MCF 10A (cell line): ENCODE measurements at regions not wholly inside any gene's neighbourhood (a gene's known extent, or its start where the extent isn't known, plus 50 kb on each side); places are given as distances from the start of the nearest gene placed in this dataset.

Source experiments
- BruUV-seq: library from RNA; stranded (reverse); fragments of 400-500 nt; replicated peaks from 2 replicates; lab custom pipeline; 2021; lab: Mats Ljungman, UMichigan
- CTCF ChIA-PET: fragments of 300-600 bp; sonication (Branson Sonifier 250); formaldehyde crosslinking; extraction: SDS; loops from one replicate; lab custom pipeline; 2021; ENCODE audit warnings: antibody characterized with exemption, inconsistent platforms; lab: Yijun Ruan, JAX
- POLR2A ChIA-PET: fragments of 300-600, 350-650 bp; sonication (Branson Sonifier 250); formaldehyde crosslinking; extraction: SDS; loops from one replicate; lab custom pipeline; 2020; ENCODE audit warnings: antibody characterized with exemption, inconsistent platforms; lab: Yijun Ruan, JAX
- DNase-seq: peaks from one replicate; pipeline ENCODE4 v3.0.0-alpha.2; 2018; ENCODE audit not compliant: unreplicated experiment
- H3K27ac Mint-ChIP-seq: one replicate; pipeline ENCODE4 v1.8.0; 2022; ENCODE audit warnings: mild to moderate bottlenecking, low read depth, mixed read lengths; ENCODE audit not compliant: unreplicated experiment
- H3K27me3 Mint-ChIP-seq: one replicate; pipeline ENCODE4 v1.8.0; 2022; ENCODE audit warnings: mixed read lengths; ENCODE audit not compliant: insufficient read depth, unreplicated experiment
- H3K36me3 Mint-ChIP-seq: one replicate; pipeline ENCODE4 v1.8.0; 2022; ENCODE audit warnings: mild to moderate bottlenecking, moderate library complexity, mixed read lengths; ENCODE audit not compliant: insufficient read depth, unreplicated experiment
- H3K4me1 Mint-ChIP-seq: one replicate; pipeline ENCODE4 v1.8.0; 2022; ENCODE audit warnings: mixed read lengths; ENCODE audit not compliant: insufficient read depth, unreplicated experiment
- H3K4me3 Mint-ChIP-seq: one replicate; pipeline ENCODE4 v1.8.0; 2022; ENCODE audit warnings: mild to moderate bottlenecking, moderate library complexity, mixed read lengths; ENCODE audit not compliant: unreplicated experiment
- H3K9me3 Mint-ChIP-seq: one replicate; pipeline ENCODE4 v1.8.0; 2022; ENCODE audit warnings: mixed read lengths; ENCODE audit not compliant: unreplicated experiment
- intact Hi-C: fragments of 100-400 bp; cut with micrococcal nuclease; formaldehyde crosslinking; loops from 2 replicates; pipeline ENCODE4 v1.14.1; 2022
- TF ChIP-seq, protein P1 (sequence below): fragments of 200-600 bp; IDR thresholded peaks from one replicate; pipeline ENCODE4 v1.8.0; 2022; ENCODE audit warnings: antibody characterized with exemption, mild to moderate bottlenecking; ENCODE audit not compliant: unreplicated experiment

DNA sequence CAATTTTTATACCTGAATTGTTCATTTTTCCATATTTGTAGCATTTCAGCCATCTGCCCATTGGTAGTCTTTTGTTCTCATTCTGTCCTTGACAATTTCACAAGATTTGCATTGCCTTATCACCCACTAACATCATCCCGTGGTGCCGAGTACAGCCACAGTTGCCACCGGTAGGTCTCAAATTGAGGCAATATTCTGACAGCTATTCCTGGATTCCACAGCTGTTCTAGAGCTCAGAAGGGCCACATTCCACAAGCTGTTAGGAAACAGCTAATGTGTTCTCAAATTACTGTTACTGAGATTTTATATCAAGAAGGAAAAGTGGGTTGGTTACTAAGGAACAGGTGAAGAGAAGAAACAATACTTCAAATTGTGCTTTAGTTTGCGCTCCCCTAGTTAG is 178.8 kb downstream of the RPRM start:
- H3K36me3 Mint-ChIP-seq: no peaks in the 10 kb centered on the region
- no peak for DNase-seq
- H3K9me3 Mint-ChIP-seq: no peaks in the 10 kb centered on the region
- TF ChIP-seq, protein P1, sequence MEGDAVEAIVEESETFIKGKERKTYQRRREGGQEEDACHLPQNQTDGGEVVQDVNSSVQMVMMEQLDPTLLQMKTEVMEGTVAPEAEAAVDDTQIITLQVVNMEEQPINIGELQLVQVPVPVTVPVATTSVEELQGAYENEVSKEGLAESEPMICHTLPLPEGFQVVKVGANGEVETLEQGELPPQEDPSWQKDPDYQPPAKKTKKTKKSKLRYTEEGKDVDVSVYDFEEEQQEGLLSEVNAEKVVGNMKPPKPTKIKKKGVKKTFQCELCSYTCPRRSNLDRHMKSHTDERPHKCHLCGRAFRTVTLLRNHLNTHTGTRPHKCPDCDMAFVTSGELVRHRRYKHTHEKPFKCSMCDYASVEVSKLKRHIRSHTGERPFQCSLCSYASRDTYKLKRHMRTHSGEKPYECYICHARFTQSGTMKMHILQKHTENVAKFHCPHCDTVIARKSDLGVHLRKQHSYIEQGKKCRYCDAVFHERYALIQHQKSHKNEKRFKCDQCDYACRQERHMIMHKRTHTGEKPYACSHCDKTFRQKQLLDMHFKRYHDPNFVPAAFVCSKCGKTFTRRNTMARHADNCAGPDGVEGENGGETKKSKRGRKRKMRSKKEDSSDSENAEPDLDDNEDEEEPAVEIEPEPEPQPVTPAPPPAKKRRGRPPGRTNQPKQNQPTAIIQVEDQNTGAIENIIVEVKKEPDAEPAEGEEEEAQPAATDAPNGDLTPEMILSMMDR: no peak
- H3K4me3 Mint-ChIP-seq: no peak overlapping the region
- BruUV-seq: no TSS peak
- ChIA-PET POLR2A (no interaction called here), CTCF (interaction anchor here (0.6 kb wide), 1 partner anchor 557 kb away, joined by 3 read pairs; no protein-coding TSS in a partner anchor)
- no peaks in the 10 kb centered on the region for H3K4me1 Mint-ChIP-seq
- H3K27me3 Mint-ChIP-seq: peaks cover 18% of the 10 kb centered on the region
- intact Hi-C loops: no loop called here
- H3K27ac Mint-ChIP-seq: no peak overlapping the region

DNA sequence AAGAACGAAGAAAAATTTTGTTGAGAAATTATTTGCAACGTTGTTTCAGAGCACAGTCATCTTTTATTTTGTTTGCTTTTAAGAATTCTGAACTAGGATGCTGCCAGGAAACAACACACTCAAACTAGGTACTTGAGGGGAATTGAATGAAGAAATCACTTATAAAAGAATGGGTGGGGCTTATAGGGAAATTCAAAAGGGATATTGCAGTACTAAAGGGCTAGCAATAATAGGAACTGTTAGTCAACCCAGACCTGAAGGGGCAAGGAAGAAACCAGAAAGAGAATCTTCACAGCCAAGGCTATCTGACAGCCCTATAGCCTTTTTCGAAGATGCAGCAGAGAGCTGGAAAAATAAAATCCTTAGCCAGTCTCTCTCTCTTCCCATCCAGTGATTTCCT is 179.3 kb downstream of the RPRM start:
- no TSS peak for BruUV-seq
- Mint-ChIP-seq H3K27ac (no peak overlapping the region), H3K9me3 (no peaks in the 10 kb centered on the region), H3K4me1 (no peaks in the 10 kb centered on the region), H3K4me3 (no peak overlapping the region), H3K27me3 (peaks cover 18% of the 10 kb centered on the region), H3K36me3 (no peaks in the 10 kb centered on the region)
- CTCF ChIA-PET: interaction anchor here (0.6 kb wide), 1 partner anchor 556 kb away, joined by 3 read pairs; no protein-coding TSS in a partner anchor
- POLR2A ChIA-PET: no interaction called here
- TF ChIP-seq, protein P1: no peak
- intact Hi-C loops: no loop called here
- DNase-seq: no peak

DNA sequence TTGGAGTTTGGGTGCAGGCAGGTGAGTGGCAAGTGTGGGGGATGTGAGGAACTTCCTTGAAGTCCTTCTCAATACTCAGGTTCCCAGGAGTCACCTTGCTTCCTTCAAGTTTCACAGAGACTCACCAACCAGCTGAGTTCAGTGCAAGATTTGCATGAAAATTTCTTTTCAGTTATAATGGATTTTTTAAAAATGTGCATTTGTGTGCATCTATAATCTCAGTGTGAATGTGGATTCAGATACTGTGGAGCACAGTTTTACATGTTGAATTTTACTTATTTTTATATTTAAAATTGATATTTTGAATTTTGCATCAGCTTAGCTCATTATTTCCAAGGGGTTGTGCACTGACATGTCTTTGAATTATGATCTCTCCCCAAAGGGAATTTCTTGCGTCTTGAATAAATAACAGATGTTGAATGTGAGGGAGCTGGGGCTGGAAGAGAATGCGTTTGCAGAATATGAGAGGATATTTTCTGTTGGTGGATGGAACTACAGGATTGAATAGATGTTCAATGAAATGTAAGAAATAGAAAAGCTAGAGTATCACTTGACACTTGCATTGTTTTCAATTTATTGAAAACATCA is 184.3 kb downstream of the RPRM start:
- Mint-ChIP-seq H3K9me3 (no peaks in the 10 kb centered on the region), H3K36me3 (no peaks in the 10 kb centered on the region), H3K4me3 (no peak overlapping the region), H3K27me3 (peaks cover 18% of the 10 kb centered on the region), H3K27ac (no peak overlapping the region), H3K4me1 (no peaks in the 10 kb centered on the region)
- no TSS peak for BruUV-seq
- intact Hi-C loops: no loop called here
- CTCF ChIA-PET: interaction anchor here (0.6 kb wide), 1 partner anchor 379 kb away, joined by 3 read pairs; no protein-coding TSS in a partner anchor
- POLR2A ChIA-PET: no interaction called here
- TF ChIP-seq, protein P1: no peak
- DNase-seq: no peak

DNA sequence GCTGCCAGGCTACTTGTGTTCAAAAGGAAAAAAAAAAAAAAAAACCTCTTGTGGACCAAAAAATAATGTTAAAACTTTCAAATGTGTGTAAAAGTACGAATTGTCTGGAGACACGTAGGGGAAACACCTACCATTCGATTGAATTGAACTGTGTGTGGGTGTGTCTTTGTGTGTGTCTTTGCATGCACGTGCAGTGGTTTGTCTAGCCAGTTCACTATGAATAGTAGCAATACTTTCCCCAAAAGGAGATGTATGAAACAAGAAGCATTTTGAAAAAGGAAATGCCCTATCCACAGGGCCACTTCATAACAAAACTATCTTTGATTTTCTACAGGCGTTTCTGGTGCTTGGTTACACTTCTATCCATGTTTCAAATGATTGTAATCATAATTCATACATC is 186.8 kb downstream of the RPRM start:
- intact Hi-C loops: no loop called here
- Mint-ChIP-seq H3K27me3 (peaks cover 4% of the 10 kb centered on the region), H3K4me1 (no peaks in the 10 kb centered on the region), H3K9me3 (no peaks in the 10 kb centered on the region), H3K4me3 (no peak overlapping the region), H3K36me3 (no peaks in the 10 kb centered on the region), H3K27ac (no peak overlapping the region)
- POLR2A ChIA-PET: no interaction called here
- CTCF ChIA-PET: interaction anchor here (0.8 to 1.3 kb wide), 3 partner anchors 55 to 431 kb away, joined by 3 to 4 read pairs (median 3); no protein-coding TSS in a partner anchor
- DNase-seq: no peak
- TF ChIP-seq, protein P1: no peak
- BruUV-seq: no TSS peak
